NCI-H345 (cell line): ENCODE measurements at regions not wholly inside any gene's neighbourhood (a gene's known extent, or its start where the extent isn't known, plus 50 kb on each side); places are given as distances from the start of the nearest gene placed in this dataset.

Experiments used
- DNase-seq: peaks from one replicate; lab custom pipeline; 2025; lab: John Stamatoyannopoulos, UW

- DNase-seq, result no peak
These were observed 256.8 kb downstream of the GABRG2 start for GRCh38 chr5:162324328-162324727.

GRCh38 chr5:162325143-162325727 lies 257.7 kb downstream of the GABRG2 start:
- DNase-seq, result no peak

- no peak for DNase-seq
These were observed 267.4 kb downstream of the GABRG2 start for GRCh38 chr5:162334944-162335343.

- DNase-seq, result no peak
These were observed 292.9 kb downstream of the GABRG2 start for GRCh38 chr5:162360373-162360931.

- no peak for DNase-seq
These were observed 304.7 kb downstream of the GABRG2 start for GRCh38 chr5:162372256-162372655.

- no peak for DNase-seq
These were observed 310.3 kb downstream of the GABRG2 start for GRCh38 chr5:162377895-162378294.

- no peak for DNase-seq
These were observed 315.3 kb downstream of the GABRG2 start for GRCh38 chr5:162382839-162383238.

- no peak for DNase-seq
These were observed 316.7 kb downstream of the GABRG2 start for GRCh38 chr5:162384225-162384624.

- no peak for DNase-seq
These were observed 324.3 kb downstream of the GABRG2 start for GRCh38 chr5:162391833-162392232.

- DNase-seq, result no peak
These were observed 324.8 kb downstream of the GABRG2 start for GRCh38 chr5:162392336-162392735.

- DNase-seq, result no peak
These were observed 326.0 kb downstream of the GABRG2 start for GRCh38 chr5:162393534-162393933.

GRCh38 chr5:162407614-162408013 lies 340.0 kb downstream of the GABRG2 start:
- no peak for DNase-seq

GRCh38 chr5:162410365-162410764 lies 342.8 kb downstream of the GABRG2 start:
- no peak for DNase-seq

GRCh38 chr5:162429142-162429541 lies 361.6 kb downstream of the GABRG2 start:
- no peak for DNase-seq

GRCh38 chr5:162434281-162434680 lies 366.7 kb downstream of the GABRG2 start:
- no peak for DNase-seq

GRCh38 chr5:162436055-162436454 lies 368.5 kb downstream of the GABRG2 start:
- DNase-seq, result no peak

- DNase-seq, result no peak
These were observed 376.7 kb downstream of the GABRG2 start for GRCh38 chr5:162444129-162444762.

- no peak for DNase-seq
These were observed 388.5 kb downstream of the GABRG2 start for GRCh38 chr5:162456086-162456485.

GRCh38 chr5:162466011-162466410 lies 398.4 kb downstream of the GABRG2 start:
- DNase-seq, result no peak

GRCh38 chr5:162473041-162473714 lies 405.6 kb downstream of the GABRG2 start:
- DNase-seq, result no peak

- no peak for DNase-seq
These were observed 406.7 kb downstream of the GABRG2 start for GRCh38 chr5:162474239-162474638.

- DNase-seq, result no peak
These were observed 416.5 kb downstream of the GABRG2 start for GRCh38 chr5:162484095-162484494.

- DNase-seq, result no peak
These were observed 417.4 kb downstream of the GABRG2 start for GRCh38 chr5:162484986-162485385.
